GM12864 (cell line): ENCODE measurements at regions not wholly inside any gene's neighbourhood (a gene's known extent, or its start where the extent isn't known, plus 50 kb on each side); places are given as distances from the start of the nearest gene placed in this dataset.
A peak's percentile ranks its signal among the peaks of the same experiment; 100 is the strongest.

ENCODE experiments used
- DNase-seq: peaks from one replicate; pipeline ENCODE4 v3.0.0-alpha.2; 2011; ENCODE audit warnings: low read depth
- H3K4me3 ChIP-seq: 2 replicates; pipeline ENCODE4 v1.5.1; 2011; ENCODE audit warnings: mild to moderate bottlenecking, low read depth, low read length, control low read depth
- TF ChIP-seq, protein P1 (sequence below): IDR thresholded peaks from 2 replicates; pipeline ENCODE4 v1.5.1; 2011; ENCODE audit warnings: low read depth, mild to moderate bottlenecking, moderate library complexity, low read length, control low read depth, inconsistent platforms; ENCODE audit errors: missing control alignments

- DNase-seq, result no peak
- no peak overlapping the region for H3K4me3 ChIP-seq
- TF ChIP-seq, protein P1, sequence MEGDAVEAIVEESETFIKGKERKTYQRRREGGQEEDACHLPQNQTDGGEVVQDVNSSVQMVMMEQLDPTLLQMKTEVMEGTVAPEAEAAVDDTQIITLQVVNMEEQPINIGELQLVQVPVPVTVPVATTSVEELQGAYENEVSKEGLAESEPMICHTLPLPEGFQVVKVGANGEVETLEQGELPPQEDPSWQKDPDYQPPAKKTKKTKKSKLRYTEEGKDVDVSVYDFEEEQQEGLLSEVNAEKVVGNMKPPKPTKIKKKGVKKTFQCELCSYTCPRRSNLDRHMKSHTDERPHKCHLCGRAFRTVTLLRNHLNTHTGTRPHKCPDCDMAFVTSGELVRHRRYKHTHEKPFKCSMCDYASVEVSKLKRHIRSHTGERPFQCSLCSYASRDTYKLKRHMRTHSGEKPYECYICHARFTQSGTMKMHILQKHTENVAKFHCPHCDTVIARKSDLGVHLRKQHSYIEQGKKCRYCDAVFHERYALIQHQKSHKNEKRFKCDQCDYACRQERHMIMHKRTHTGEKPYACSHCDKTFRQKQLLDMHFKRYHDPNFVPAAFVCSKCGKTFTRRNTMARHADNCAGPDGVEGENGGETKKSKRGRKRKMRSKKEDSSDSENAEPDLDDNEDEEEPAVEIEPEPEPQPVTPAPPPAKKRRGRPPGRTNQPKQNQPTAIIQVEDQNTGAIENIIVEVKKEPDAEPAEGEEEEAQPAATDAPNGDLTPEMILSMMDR, result no peak
Measured at GRCh38 chr17:55668312-55668920, 54.2 kb downstream of the TMEM100 start.

DNA sequence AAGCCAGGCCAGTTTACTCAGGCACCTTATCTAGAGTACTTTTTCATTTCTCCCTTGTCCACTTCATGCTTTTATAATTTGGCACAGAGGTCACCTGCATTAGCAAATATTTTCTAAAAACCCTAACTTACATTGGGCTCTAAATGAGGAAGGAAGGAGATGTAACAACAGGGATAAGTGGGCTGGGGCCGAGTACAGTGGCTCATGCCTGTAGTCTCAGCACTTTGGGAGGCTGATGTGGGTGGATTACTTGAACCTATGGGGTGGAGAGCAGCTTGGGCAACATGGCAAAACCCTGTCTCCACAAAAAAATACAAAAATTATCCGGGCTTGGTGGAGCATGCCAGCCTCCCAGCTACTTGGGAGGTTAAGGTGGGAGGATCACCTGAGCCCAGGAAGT is 55.9 kb downstream of the TMEM100 start:
- TF ChIP-seq, protein P1, result no peak
- H3K4me3 ChIP-seq, result no peak overlapping the region
- DNase-seq, result no peak

- TF ChIP-seq, protein P1, result no peak
- H3K4me3 ChIP-seq, result no peak overlapping the region
- DNase-seq, result peak; percentile 15
Measured at GRCh38 chr17:55664287-55664686, 58.4 kb downstream of the TMEM100 start.

DNA sequence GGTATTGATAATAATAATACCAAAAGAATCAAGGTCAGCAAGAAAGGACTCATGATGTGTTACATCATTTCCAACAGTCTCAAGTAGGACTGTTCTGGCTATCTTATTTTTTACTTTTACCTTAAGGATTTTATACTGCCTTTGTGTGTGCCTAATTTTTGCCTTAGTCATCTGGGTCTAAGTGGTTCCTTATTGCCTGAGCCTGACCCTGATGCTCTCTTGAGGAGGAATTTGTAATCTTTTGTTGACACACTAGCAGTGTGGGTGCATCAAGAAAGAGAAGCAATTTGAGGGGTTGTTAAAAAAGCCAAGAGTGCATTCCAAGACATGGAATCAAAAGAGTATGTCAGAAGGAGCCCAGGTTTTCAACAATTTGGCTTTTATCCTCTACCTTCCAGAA is 59.3 kb downstream of the TMEM100 start:
- TF ChIP-seq, protein P1, result no peak
- DNase-seq, result no peak
- H3K4me3 ChIP-seq, result no peak overlapping the region

DNA sequence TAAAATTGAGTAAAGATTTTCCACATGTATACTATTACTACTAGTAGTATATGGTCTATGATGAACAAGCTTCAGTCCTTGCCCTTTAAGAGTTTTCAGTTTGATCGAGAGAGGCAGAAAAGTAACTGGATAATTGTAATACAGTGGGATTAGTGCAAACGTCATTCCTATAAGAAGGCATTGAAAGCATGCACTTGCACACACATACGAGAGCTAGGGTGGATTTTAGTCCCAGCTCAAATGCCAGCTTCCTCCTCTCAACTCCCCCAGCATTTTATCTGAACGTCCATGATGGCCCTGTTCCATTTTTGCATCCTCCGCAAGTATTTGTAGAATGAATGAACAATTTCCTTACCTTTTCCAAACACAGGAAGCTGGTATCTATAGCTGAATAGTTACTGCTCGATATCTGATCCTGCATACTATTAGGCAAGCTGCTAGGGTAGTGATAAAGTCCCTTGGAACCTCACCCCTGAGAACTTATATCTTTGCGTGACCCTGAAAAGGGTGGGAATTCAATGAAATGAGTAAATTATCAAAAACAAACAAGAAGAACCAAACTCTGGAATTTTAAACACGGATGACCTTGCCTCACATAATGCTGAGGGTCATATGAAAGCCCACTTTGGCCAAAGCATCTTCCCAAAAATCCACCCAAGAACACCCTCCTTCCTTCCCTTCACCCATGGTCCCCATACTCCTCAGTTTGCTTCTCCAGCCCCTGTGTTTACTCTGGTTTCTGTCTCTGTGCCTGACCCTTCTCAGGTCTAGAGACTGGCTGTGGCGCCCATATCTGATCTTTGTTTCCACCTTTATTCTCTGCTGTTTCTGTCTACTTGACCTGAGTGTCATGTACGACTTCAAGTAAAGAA is 60.5 kb downstream of the TMEM100 start:
- no peak overlapping the region for H3K4me3 ChIP-seq
- DNase-seq, result no peak
- TF ChIP-seq, protein P1, result no peak

DNA sequence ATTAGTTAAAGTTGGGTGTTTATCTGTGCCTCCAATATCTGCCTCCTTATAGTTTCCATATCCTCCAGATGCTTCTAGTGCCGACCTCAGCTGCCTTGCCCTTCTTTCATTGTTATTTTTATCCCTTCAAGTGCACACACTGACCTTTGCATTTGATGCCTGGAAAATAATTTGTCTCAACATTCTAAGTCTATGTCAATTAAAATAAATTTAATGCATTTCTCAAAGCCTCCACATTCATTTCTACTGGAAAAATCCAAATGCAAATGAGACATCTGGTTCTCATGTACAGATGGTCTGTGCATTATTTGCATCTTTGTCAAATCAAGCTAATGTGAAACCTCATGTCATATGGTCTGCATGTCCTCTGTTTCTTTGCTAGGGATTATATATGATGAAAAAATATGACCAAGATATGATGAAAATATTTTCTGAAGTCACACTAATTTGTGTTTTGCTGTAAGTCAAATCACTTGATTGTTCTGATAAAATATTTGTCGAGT is 61.4 kb downstream of the TMEM100 start:
- no peak overlapping the region for H3K4me3 ChIP-seq
- TF ChIP-seq, protein P1, result no peak
- DNase-seq, result no peak
